Mesenteric fat pad (tissue), 1 donor: ENCODE measurements at regions not wholly inside any gene's neighbourhood (a gene's known extent, or its start where the extent isn't known, plus 50 kb on each side); places are given as distances from the start of the nearest gene placed in this dataset.
"Not testable (repeated sequence)": the region's sequence is repeated elsewhere in the genome, so short reads cannot be mapped to it uniquely, and the experiment has no call there.

Experiments used
- DNase-seq: peaks from one replicate; pipeline ENCODE4 v3.0.0-alpha.2; 2020; ENCODE audit warnings: low spot score
- donor health status: DM: yes; HTN: yes; CAD: no.

DNA sequence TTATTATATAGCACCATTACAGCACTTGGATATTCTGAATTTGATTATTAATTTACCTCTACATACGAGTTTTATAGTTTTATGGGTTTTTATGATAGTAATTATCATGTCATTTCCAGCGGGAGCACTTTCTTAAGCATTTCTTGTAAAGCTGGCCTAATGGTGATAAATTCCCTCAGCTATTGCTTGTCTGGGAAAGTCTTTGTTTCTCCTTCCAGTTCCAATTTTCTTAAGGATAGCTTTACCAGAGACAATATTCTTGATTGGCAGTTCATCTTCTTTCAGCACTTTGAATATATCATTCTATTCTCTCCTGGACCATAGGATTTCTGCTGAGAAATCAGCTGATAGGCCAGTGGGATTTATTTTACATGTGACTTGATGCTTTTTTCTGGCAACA is 505.4 kb downstream of the TMEM232 start:
- DNase-seq: no peak

GRCh38 chr5:110224050-110224449 is 502.4 kb downstream of the TMEM232 start:
- DNase-seq: no peak

GRCh38 chr5:110225949-110226348 is 500.5 kb downstream of the TMEM232 start:
- DNase-seq: no peak

DNA sequence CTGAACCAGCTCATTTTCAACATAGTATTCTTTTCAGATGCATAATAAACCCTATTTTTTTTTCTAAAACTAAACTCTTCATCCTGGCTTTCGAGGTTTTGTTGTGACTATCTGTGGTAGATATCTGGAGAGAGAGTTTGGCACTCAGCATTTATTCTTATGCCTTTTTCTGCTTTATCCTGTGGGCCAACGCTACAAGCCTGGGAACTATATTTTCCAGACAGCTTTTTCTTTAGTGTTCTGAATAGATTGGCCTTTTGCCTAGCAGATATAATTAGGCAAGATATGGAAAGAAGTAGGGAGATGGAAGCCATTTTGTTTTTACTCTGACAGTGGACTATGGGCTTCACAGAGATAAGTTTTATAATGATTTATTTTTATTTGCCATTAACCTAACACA is 486.7 kb downstream of the TMEM232 start:
- DNase-seq: no peak

GRCh38 chr5:110242950-110243349 is 483.5 kb downstream of the TMEM232 start:
- no peak for DNase-seq

- no peak for DNase-seq
Measured at GRCh38 chr5:110248921-110249320, 477.6 kb downstream of the TMEM232 start.

- DNase-seq: no peak
Measured at GRCh38 chr5:110250355-110250754, 476.1 kb downstream of the TMEM232 start.

DNA sequence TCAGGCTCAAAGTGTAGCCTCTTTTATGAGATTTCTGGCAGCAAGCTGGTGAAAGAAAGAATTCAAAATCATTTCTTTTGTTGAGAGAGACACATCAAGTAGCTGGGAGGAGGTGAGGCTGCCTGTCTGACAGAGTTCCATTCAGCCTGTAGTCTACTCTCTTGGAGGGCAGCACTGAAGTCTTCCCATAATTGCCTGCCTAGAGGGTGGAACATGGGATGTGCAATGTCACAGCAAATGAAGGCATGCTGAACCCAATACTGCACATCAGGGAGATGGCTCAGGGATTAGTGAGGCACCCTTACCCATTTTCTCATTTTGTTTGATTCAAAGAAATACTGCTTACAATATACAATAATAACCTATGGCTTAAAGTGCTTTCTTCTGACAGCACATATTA is 475.7 kb downstream of the TMEM232 start:
- no peak for DNase-seq

- no peak for DNase-seq
Measured at GRCh38 chr5:110251366-110251765, 475.1 kb downstream of the TMEM232 start.

- no peak for DNase-seq
Measured at GRCh38 chr5:110255194-110255593, 471.3 kb downstream of the TMEM232 start.

GRCh38 chr5:110256298-110256697 is 470.2 kb downstream of the TMEM232 start:
- DNase-seq: no peak

- no peak for DNase-seq
Measured at GRCh38 chr5:110257971-110258370, 468.5 kb downstream of the TMEM232 start.

GRCh38 chr5:110258460-110259216 is 467.8 kb downstream of the TMEM232 start:
- DNase-seq: no peak

GRCh38 chr5:110262749-110263148 is 463.7 kb downstream of the TMEM232 start:
- DNase-seq: no peak

- no peak for DNase-seq
Measured at GRCh38 chr5:110264661-110265060, 461.8 kb downstream of the TMEM232 start.

GRCh38 chr5:110265162-110265561 is 461.3 kb downstream of the TMEM232 start:
- no peak for DNase-seq

GRCh38 chr5:110267714-110268113 is 458.8 kb downstream of the TMEM232 start:
- no peak for DNase-seq

DNA sequence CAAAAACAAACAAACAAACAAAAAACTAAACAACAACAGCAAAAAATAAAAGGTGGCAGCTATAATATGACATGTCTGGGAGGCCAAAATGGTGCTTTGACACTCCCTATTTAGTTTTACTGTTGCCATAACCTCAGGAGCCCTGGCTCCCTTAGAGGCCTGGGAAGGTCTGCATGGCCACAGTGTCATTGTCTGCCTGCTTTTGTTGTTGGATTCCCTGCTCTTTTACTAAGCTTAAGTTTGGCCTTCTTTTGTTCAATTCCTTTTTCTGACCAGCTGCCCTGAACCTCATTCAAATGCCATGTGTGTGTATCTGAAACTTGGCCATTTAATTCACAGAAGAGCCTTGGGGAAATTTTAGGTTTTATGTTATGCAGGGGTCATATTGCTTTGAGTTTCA is 458.2 kb downstream of the TMEM232 start:
- DNase-seq: no peak

DNA sequence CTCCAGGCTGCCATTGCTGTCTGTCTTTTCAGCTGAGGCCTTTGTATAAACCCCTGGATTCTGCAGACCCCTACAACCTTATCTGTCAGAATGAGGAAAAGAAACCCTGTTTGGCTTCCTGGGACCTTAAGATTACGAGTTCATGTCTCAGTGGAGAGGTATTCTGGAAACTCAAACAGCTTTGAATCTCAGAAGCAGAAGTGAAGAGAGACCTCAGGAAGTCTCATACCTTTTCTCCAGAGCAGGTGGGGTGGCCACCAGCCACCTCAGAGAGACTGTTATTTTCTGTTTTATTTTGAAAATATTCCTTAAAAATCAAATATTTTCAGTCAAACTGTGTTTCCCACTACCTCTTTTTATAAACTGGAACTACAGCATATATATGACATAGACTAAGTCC is 457.5 kb downstream of the TMEM232 start:
- DNase-seq: no peak

- no peak for DNase-seq
Measured at GRCh38 chr5:110269478-110270142, 456.9 kb downstream of the TMEM232 start.

- no peak for DNase-seq
Measured at GRCh38 chr5:110275878-110276277, 450.6 kb downstream of the TMEM232 start.

DNA sequence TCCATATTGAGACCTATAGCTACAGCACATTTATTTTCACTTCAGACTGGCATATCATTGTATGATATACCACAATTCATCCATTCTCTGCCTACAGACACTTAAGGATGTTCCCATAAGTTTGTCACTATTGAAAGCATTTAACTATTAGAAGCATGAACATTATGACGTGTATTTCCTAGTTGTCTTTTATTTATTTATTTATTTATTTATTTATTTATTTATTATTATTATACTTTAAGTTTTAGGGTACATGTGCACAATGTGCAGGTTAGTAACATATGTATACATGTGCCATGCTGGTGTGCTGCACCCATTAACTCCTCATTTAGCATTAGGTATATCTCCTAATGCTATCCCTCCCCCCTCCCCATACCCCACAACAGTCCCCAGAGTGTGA is 448.0 kb downstream of the TMEM232 start:
- not testable (repeated sequence) for DNase-seq

DNA sequence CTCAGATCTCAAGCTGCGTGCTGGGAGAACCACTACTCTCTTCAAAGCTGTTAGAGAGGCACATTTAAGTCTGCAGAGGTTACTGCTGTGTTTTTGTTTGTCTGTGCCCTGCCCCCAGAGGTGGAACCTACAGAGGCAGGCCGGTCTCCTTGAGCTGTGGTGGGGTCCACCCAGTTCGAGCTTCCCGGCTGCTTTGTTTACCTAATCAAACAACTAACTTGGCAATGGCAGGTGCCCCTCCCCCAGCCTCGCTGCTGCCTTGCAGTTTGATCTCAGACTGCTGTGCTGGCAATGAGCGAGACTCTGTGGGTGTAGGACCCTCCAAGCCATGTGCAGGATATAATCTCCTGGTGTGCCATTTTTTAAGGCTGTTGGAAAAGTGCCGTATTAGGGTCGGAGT is 442.4 kb downstream of the TMEM232 start:
- not testable (repeated sequence) for DNase-seq
